HG03439 (cell line): ENCODE measurements at regions not wholly inside any gene's neighbourhood (a gene's known extent, or its start where the extent isn't known, plus 50 kb on each side); places are given as distances from the start of the nearest gene placed in this dataset.
"Not testable (repeated sequence)": the region's sequence is repeated elsewhere in the genome, so short reads cannot be mapped to it uniquely, and the experiment has no call there.

Experiments used
- ATAC-seq: cut with Tn5 transposase; IDR thresholded peaks from one replicate; pipeline ENCODE4 v1.9.1; 2021; ENCODE audit warnings: mild to moderate bottlenecking, moderate library complexity; ENCODE audit not compliant: unreplicated experiment

DNA sequence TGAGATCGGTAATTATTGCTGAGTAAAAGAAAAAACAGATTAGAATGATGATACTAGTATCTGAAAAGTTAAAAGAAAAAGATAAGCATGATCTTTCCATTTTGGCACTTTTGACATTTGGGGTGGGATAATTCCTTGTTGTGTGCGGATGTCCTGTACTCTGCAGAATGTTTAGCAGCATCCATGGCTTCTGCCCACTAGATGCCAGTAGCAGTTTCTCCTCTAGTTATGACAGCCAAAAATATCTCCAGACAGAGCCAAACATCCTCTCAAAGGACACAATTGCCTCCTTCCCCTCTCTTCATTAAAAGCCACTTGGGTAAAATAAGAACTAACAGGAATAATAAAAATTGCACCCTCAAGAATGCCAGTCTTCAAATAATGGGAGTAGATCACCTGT, 468.8 kb upstream of the GRM7 start:
- ATAC-seq = no peak

GRCh38 chr3:6394944-6395343, 466.0 kb upstream of the GRM7 start:
- ATAC-seq = no peak

- no peak for ATAC-seq
Measured at GRCh38 chr3:6396631-6397030, 464.3 kb upstream of the GRM7 start.

DNA sequence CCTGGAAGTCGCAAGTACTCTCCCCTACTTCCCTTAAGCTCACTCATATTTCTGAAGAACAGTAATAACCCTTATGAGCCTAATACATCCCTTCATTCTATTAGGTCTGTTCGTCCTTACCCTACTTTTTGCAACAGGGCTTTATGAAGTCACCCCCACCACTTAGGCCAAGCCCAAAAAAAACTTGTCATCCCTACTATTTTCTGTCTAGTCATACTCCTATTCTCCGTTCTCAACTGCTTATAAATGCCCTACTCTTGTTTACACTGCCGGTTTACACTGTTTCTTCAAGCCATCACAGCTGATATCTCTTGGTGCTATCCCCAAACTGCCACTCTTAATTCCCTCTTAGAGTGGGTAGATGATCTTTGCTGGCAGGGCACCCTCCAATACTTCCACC, 458.2 kb upstream of the GRM7 start:
- not testable (repeated sequence) for ATAC-seq

GRCh38 chr3:6406923-6407322, 454.0 kb upstream of the GRM7 start:
- not testable (repeated sequence) for ATAC-seq

- no peak for ATAC-seq
Measured at GRCh38 chr3:6416049-6416661, 444.8 kb upstream of the GRM7 start.

DNA sequence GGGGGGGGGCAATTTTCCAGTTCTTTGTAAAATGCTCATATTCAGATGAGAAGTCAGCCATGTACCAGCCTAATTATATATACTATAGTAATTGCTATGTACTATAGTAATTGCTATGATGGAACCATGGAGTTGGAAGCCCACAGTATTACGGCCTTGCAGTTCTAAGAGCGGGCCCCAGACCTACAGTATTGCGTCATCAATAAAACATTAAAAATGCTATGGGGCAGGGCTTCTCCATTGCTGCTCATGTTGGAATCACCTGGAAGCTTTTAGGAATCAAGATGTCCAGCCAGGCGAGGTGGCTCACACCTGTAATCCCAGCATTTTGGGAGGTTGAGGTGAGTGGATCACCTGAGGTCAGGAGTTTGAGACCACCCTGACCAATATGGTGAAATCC, 443.7 kb upstream of the GRM7 start:
- no peak for ATAC-seq

GRCh38 chr3:6418485-6418884, 442.4 kb upstream of the GRM7 start:
- no peak for ATAC-seq

DNA sequence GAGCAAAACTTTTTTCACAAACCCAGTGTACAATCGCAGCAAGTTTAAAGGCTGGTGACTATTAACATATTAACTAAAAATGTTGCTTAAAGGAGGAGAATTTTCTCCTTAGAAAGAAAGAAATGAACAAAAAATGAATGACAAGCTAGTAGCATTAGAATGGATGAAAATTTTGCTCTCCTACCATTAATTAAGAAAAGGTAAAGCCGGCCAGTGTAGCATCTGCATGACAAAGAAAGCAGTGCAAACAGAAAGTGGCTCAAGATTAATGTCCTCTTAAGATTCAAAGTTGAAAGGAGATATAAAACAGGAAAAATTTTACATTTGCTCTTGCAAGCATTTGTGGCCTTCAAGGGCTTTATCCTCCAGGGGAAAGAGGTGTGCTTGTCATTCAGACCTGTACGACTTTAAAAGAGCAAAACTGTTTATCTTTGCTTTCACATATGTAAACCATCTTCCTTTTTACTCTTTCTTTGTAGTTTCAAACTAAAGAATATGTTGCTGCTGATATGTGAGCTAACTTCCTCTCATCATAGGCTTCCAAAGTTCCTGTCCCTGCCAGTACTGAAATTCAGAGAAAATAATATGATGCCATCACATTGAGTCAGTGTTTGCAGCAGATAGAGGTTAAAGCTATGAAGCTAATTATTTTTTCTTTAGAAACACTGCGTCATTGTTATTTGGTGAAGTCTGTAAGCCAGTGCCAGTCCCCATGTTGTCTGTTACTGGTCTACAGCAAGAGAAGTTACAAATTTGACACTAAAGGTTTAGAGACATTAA, 439.1 kb upstream of the GRM7 start:
- no peak for ATAC-seq

DNA sequence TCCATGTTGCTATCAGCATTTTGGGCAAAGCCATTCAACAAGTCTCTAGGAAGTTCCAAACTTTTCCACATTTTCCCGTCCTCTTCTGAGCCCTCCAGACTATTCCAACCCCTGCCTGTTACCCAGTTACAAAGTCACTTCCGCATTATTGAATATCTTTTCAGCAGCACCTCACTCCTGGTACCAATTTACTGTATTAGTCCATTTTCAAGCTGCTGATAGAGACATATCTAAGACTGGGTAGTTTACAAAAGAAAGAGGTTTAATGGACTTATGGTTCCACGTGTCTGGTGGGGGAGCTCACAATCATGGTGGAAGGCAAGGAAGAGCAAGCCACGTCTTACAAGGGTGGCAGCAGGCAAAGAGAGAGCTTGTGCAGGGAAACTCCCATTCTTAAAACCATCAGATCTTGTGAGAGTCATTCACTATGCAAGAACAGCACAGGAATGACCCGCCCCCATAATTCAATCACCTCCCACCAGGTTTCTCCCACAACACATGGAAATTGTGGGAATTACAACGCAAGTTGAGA, 435.6 kb upstream of the GRM7 start:
- no peak for ATAC-seq

- ATAC-seq = not testable (repeated sequence)
Measured at GRCh38 chr3:6428276-6428675, 432.6 kb upstream of the GRM7 start.

GRCh38 chr3:6435951-6436350, 425.0 kb upstream of the GRM7 start:
- no peak for ATAC-seq

- no peak for ATAC-seq
Measured at GRCh38 chr3:6437631-6438030, 423.3 kb upstream of the GRM7 start.

DNA sequence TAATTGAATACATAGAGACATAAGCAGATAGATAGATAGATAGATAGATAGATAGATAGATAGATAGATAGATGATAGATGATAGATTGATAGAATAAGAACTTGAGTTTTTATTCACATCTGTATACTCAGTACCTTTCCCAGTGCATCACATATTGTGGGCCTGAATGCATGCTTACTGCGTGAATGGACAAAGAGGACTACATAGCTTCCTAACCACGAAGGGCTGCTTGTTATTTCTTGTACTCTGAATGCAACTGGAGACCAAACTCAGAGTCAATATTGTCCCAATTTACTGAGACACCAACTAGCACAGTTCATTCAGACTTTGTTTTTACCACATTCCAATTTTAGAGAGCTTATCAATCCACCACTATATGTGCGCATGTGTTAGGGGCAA, 422.9 kb upstream of the GRM7 start:
- no peak for ATAC-seq

DNA sequence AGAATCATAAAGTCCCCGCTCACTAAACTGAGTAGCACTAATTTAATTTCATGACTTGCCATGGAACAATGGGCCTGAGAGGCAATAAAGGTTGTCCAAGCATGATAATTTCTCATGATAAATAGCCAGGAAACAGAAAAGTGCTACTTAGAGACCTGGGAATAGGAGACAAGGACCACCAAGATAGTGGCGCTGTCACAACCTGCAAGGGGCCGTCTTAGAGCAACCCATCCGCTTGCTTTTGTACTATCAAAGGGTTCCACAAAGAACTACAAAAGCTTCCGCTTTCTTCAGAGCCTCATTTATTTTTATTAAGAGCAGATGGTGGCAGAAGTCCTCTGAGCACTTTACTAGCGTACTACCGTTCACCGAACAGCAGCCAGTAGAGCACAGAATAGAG, 421.7 kb upstream of the GRM7 start:
- ATAC-seq = no peak

DNA sequence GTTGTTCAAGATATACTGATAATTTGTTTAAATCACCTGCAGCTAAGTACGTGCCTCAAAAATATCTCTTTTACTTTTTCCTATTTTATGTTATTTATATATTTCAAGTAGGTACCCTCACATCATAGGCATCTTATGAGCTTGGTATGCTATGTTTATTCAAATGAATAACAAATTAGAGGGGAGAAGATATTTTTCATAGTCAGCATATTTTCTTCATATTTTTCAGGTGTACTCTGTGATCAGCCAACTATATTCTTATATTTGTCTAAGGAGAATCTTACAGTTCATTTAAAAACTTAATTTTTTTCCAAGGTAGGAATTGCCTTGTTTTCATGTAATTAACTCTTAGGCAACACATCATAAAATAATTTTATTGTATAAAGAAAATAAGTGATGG, 421.1 kb upstream of the GRM7 start:
- ATAC-seq = no peak

DNA sequence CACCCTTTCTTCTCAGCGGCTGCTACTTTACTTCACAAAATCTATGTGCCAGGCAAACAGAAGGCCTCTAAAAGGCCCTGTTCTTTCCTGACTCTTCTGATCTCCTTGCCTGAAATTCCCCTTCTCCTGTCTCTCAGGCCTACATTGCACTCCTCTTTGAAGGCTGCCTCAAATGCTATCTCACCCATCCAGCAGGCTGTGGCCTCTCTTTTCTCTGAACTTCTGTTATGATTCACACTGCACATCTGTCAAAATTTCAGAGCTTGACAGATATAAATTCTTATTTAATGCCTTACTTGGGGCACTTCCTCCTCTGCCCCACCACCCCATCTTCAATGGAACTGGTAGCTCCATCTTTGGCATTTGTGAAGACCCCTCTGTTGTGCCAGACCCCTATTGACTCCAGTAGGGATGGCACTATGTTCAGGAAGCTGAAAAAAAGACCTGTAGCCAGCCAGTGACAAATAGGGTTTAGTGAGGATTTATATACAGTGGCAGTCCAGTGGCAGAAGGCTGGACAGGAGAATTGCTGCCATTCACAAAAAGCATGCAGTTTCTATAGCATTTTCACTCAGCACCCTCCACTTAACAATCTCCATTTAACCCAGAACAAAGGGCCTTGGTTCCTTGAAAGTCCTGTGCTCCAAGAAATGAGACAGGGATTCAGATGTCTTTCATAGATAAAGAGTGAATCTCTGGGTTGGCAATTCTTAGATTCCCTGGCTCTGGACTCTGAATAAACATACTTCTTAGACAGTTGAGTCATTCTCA, 415.8 kb upstream of the GRM7 start:
- ATAC-seq = no peak

GRCh38 chr3:6447166-6447801, 413.6 kb upstream of the GRM7 start:
- no peak for ATAC-seq

- no peak for ATAC-seq
Measured at GRCh38 chr3:6448011-6448410, 412.9 kb upstream of the GRM7 start.

- no peak for ATAC-seq
Measured at GRCh38 chr3:6449099-6449498, 411.8 kb upstream of the GRM7 start.

DNA sequence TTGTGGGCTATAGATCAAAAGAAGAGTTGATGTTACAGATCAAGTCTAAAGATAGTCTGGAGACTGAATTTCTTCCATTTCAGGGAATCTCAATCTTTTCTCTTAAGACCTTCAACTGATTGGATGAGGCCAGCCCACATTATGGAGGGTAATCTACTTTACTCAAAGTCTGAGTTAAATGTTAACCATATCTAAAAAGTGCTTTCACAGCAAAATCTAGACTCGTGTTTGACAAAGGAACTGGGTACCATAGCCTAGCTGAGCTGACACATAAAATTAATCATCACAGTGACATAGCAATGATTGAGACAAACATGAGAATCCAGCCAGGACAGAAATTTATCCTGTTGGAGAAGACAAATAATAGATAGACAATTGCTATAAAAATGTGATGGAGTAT, 407.9 kb upstream of the GRM7 start:
- no peak for ATAC-seq
